ENCODE measurements at regions not wholly inside any gene's neighbourhood (a gene's known extent, or its start where the extent isn't known, plus 50 kb on each side); places are given as distances from the start of the nearest gene placed in this dataset.
"Not testable (repeated sequence)": the region's sequence is repeated elsewhere in the genome, so short reads cannot be mapped to it uniquely, and the experiment has no call there.

DNA sequence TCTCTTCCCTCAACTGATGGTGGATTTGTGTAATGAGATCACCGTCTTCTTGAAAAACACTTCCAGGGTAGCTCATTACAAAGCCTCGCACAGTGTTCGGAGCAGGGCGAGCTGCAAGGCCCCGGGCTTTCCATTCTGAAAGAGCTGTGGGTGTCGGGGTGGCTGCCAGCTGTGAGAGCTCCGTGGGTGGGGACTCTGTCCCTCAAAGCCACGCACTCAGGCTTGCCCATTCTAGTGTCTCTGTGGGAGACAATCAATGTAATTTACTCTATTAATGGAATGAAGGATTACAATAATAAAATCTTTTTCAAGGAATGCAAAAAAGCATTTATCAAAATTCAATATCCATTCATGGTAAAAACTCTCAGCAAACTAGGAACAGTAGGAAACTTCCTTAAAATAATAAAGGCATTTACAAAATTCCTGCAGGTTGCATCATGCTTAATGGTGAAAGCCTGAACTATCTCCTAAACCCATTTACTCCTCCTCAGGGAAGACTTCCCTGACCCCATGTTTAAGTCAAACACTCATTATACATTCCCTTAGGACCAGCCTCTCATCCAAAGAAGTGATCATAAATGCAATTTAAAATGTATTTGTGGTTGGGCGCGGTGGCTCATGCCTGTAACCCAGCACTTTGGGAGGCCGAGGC, 224.5 kb upstream of the PLGLB1 start:
- not testable (repeated sequence) for H3K4me1 Mint-ChIP-seq

DNA sequence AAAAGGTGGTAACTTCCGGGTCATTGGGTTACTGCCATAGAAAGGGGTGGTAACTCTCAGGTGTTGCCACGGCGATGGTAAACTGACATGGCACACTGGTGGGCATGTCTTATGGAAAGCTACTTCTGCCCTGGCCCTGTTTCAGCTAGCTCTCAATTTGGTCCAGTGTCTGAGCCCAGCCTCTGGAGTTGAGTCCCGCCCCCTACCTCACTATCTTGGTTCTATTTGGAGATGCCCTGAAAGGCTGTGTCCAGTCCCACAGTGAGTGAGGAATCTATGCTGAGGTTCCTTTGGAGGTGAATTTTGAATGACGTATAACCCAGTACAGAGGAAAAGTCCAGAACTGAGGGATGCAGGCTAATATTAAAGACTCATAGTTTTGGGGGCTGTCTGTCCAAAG, 230.4 kb upstream of the PLGLB1 start:
- H3K9me3 Mint-ChIP-seq (ENCODE audit: insufficient read depth); H3K36me3 ChIP-seq (replicated peaks in 1 of 2; ENCODE audit: control extremely low read depth in 1 of 2, control insufficient read depth in 1 of 2, extremely low read depth in 1 of 2, insufficient read depth in 2 of 2, low read length in 1 of 2); CTCF ChIA-PET; H3K4me3 ChIP-seq (ENCODE audit: control extremely low read depth in 1 of 5, extremely low read depth in 1 of 5, insufficient read depth in 1 of 5, low read depth in 2 of 5, low read length in 4 of 5); H3K27me3 Mint-ChIP-seq; H3K27ac Mint-ChIP-seq; H3K4me2 ChIP-seq (replicated peaks; ENCODE audit: low read depth, low read length, poor library complexity, severe bottlenecking); H3K9me3 ChIP-seq (ENCODE audit: control extremely low read depth in 1 of 3, control insufficient read depth in 2 of 3, insufficient read depth in 1 of 3, low read length in 2 of 3); intact Hi-C loops (cut with micrococcal nuclease); H3K4me1 Mint-ChIP-seq; H3K27ac ChIP-seq (ENCODE audit: low read length in 2 of 2); H4K20me1 ChIP-seq (ENCODE audit: control insufficient read depth, insufficient read depth, low read length, poor library complexity, severe bottlenecking); H3K4me1 ChIP-seq (ENCODE audit: control insufficient read depth in 2 of 2, insufficient read depth in 2 of 2, low read length in 2 of 2); H2AFZ ChIP-seq (ENCODE audit: insufficient read depth, low read depth, low read length, poor library complexity, severe bottlenecking); H3K27me3 ChIP-seq (replicated peaks in 1 of 4; ENCODE audit: control extremely low read depth in 1 of 4, control insufficient read depth in 3 of 4, insufficient read depth in 4 of 4, low read length in 3 of 4); DNase-seq; H3K79me2 ChIP-seq (ENCODE audit: control insufficient read depth, insufficient read depth, low read length); H3K9ac ChIP-seq (ENCODE audit: low read length); ATAC-seq (ENCODE audit: low read depth); H3K4me3 Mint-ChIP-seq; POLR2A ChIA-PET: not testable (repeated sequence)
- no CpG with 5 or more reads among the region's 5 CpGs for WGBS (ENCODE audit: insufficient coverage)

More for the DNA sequence above, 224.5 kb upstream of the PLGLB1 start:
- H3K4me1 ChIP-seq (ENCODE audit: control insufficient read depth in 2 of 2, insufficient read depth in 2 of 2, low read length in 2 of 2); ATAC-seq (ENCODE audit: low read depth); intact Hi-C loops (cut with micrococcal nuclease); H4K20me1 ChIP-seq (ENCODE audit: control insufficient read depth, insufficient read depth, low read length, poor library complexity, severe bottlenecking); H3K9me3 Mint-ChIP-seq (ENCODE audit: insufficient read depth); POLR2A ChIA-PET; H3K9ac ChIP-seq (ENCODE audit: low read length); H3K79me2 ChIP-seq (ENCODE audit: control insufficient read depth, insufficient read depth, low read length); H3K4me3 ChIP-seq (ENCODE audit: control extremely low read depth in 1 of 5, extremely low read depth in 1 of 5, insufficient read depth in 1 of 5, low read depth in 2 of 5, low read length in 4 of 5); H2AFZ ChIP-seq (ENCODE audit: insufficient read depth, low read depth, low read length, poor library complexity, severe bottlenecking); H3K36me3 ChIP-seq (replicated peaks in 1 of 2; ENCODE audit: control extremely low read depth in 1 of 2, control insufficient read depth in 1 of 2, extremely low read depth in 1 of 2, insufficient read depth in 2 of 2, low read length in 1 of 2); DNase-seq; H3K27ac Mint-ChIP-seq; CTCF ChIA-PET; H3K27ac ChIP-seq (ENCODE audit: low read length in 2 of 2); H3K9me3 ChIP-seq (ENCODE audit: control extremely low read depth in 1 of 3, control insufficient read depth in 2 of 3, insufficient read depth in 1 of 3, low read length in 2 of 3); H3K27me3 Mint-ChIP-seq; H3K27me3 ChIP-seq (replicated peaks in 1 of 4; ENCODE audit: control extremely low read depth in 1 of 4, control insufficient read depth in 3 of 4, insufficient read depth in 4 of 4, low read length in 3 of 4); H3K4me3 Mint-ChIP-seq; H3K4me2 ChIP-seq (replicated peaks; ENCODE audit: low read depth, low read length, poor library complexity, severe bottlenecking): not testable (repeated sequence)
- WGBS (ENCODE audit: insufficient coverage): no CpG with 5 or more reads among the region's 11 CpGs

DNA sequence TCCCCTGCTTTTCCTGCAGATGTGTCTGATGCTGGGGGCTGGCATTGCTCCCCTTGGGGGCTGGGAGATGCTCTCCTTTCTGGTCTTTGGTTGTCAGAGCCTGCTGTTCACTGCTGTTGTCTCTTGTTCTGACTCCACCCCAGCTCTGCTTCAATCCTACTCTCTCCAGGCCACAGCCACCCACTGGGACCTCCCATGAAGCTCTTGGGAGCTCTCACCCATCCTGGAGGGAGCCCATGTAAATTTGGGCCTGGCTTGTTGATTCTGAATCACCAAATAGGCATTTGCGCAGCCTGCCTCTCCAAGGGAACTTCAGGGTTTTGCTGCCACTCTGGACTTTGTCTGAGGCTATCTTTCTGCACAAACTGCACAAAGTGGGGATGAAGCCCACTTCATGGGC, 232.9 kb upstream of the PLGLB1 start:
- WGBS (ENCODE audit: insufficient coverage): no CpG with 5 or more reads among the region's 1 CpG

DNA sequence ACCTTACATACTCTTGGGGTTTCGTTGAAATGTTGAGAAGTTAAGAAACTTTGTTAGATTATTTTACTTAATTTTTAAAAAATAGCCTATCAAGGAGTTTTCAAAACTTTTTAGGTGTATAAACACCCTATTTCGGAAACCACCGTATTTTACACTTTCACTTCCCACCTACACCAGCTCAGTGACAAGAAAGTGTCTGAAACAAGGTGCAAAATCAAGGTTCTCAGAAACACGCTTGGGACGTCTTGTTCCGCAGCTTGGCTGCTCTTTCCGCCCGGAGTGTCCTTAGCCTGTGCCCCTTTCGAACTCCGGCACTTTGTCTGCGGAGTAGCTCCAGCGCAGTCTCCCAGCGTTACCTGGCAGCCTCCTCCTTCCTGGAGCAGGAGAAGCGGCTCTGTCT, 233.8 kb upstream of the PLGLB1 start:
- CTCF ChIA-PET; H3K27ac ChIP-seq (ENCODE audit: low read length in 2 of 2); H3K36me3 ChIP-seq (replicated peaks in 1 of 2; ENCODE audit: control extremely low read depth in 1 of 2, control insufficient read depth in 1 of 2, extremely low read depth in 1 of 2, insufficient read depth in 2 of 2, low read length in 1 of 2); H3K4me1 Mint-ChIP-seq; H3K4me1 ChIP-seq (ENCODE audit: control insufficient read depth in 2 of 2, insufficient read depth in 2 of 2, low read length in 2 of 2); H3K27me3 Mint-ChIP-seq; H4K20me1 ChIP-seq (ENCODE audit: control insufficient read depth, insufficient read depth, low read length, poor library complexity, severe bottlenecking); H3K9me3 Mint-ChIP-seq (ENCODE audit: insufficient read depth); DNase-seq; POLR2A ChIA-PET; H3K4me2 ChIP-seq (replicated peaks; ENCODE audit: low read depth, low read length, poor library complexity, severe bottlenecking); H3K79me2 ChIP-seq (ENCODE audit: control insufficient read depth, insufficient read depth, low read length); intact Hi-C loops (cut with micrococcal nuclease); H3K27me3 ChIP-seq (replicated peaks in 1 of 4; ENCODE audit: control extremely low read depth in 1 of 4, control insufficient read depth in 3 of 4, insufficient read depth in 4 of 4, low read length in 3 of 4); H2AFZ ChIP-seq (ENCODE audit: insufficient read depth, low read depth, low read length, poor library complexity, severe bottlenecking); H3K9ac ChIP-seq (ENCODE audit: low read length); H3K27ac Mint-ChIP-seq; H3K4me3 ChIP-seq (ENCODE audit: control extremely low read depth in 1 of 5, extremely low read depth in 1 of 5, insufficient read depth in 1 of 5, low read depth in 2 of 5, low read length in 4 of 5); H3K9me3 ChIP-seq (ENCODE audit: control extremely low read depth in 1 of 3, control insufficient read depth in 2 of 3, insufficient read depth in 1 of 3, low read length in 2 of 3): not testable (repeated sequence)
- peak; percentile 45 for ATAC-seq (ENCODE audit: low read depth)
- WGBS (ENCODE audit: insufficient coverage): no CpG with 5 or more reads among the region's 14 CpGs
- H3K4me3 Mint-ChIP-seq: peak overlapping the region; percentile 37

More for the DNA sequence above, 232.9 kb upstream of the PLGLB1 start:
- H3K9me3 Mint-ChIP-seq (ENCODE audit: insufficient read depth); CTCF ChIA-PET; H3K4me1 ChIP-seq (ENCODE audit: control insufficient read depth in 2 of 2, insufficient read depth in 2 of 2, low read length in 2 of 2); H3K4me3 Mint-ChIP-seq; H3K27ac Mint-ChIP-seq; H3K27me3 ChIP-seq (replicated peaks in 1 of 4; ENCODE audit: control extremely low read depth in 1 of 4, control insufficient read depth in 3 of 4, insufficient read depth in 4 of 4, low read length in 3 of 4); H3K79me2 ChIP-seq (ENCODE audit: control insufficient read depth, insufficient read depth, low read length); H4K20me1 ChIP-seq (ENCODE audit: control insufficient read depth, insufficient read depth, low read length, poor library complexity, severe bottlenecking); DNase-seq; H3K4me1 Mint-ChIP-seq; H3K4me2 ChIP-seq (replicated peaks; ENCODE audit: low read depth, low read length, poor library complexity, severe bottlenecking); intact Hi-C loops (cut with micrococcal nuclease); H3K27ac ChIP-seq (ENCODE audit: low read length in 2 of 2); H3K36me3 ChIP-seq (replicated peaks in 1 of 2; ENCODE audit: control extremely low read depth in 1 of 2, control insufficient read depth in 1 of 2, extremely low read depth in 1 of 2, insufficient read depth in 2 of 2, low read length in 1 of 2); ATAC-seq (ENCODE audit: low read depth); H3K4me3 ChIP-seq (ENCODE audit: control extremely low read depth in 1 of 5, extremely low read depth in 1 of 5, insufficient read depth in 1 of 5, low read depth in 2 of 5, low read length in 4 of 5); H2AFZ ChIP-seq (ENCODE audit: insufficient read depth, low read depth, low read length, poor library complexity, severe bottlenecking); H3K27me3 Mint-ChIP-seq; POLR2A ChIA-PET; H3K9ac ChIP-seq (ENCODE audit: low read length); H3K9me3 ChIP-seq (ENCODE audit: control extremely low read depth in 1 of 3, control insufficient read depth in 2 of 3, insufficient read depth in 1 of 3, low read length in 2 of 3): not testable (repeated sequence)
